HG02678 (cell line): ENCODE measurements at regions not wholly inside any gene's neighbourhood (a gene's known extent, or its start where the extent isn't known, plus 50 kb on each side); places are given as distances from the start of the nearest gene placed in this dataset.
"Not testable (repeated sequence)": the region's sequence is repeated elsewhere in the genome, so short reads cannot be mapped to it uniquely, and the experiment has no call there.

ENCODE experiments used
- ATAC-seq: cut with Tn5 transposase; IDR thresholded peaks from one replicate; pipeline ENCODE4 v1.9.1; 2021; ENCODE audit warnings: mild to moderate bottlenecking, moderate library complexity; ENCODE audit not compliant: unreplicated experiment

DNA sequence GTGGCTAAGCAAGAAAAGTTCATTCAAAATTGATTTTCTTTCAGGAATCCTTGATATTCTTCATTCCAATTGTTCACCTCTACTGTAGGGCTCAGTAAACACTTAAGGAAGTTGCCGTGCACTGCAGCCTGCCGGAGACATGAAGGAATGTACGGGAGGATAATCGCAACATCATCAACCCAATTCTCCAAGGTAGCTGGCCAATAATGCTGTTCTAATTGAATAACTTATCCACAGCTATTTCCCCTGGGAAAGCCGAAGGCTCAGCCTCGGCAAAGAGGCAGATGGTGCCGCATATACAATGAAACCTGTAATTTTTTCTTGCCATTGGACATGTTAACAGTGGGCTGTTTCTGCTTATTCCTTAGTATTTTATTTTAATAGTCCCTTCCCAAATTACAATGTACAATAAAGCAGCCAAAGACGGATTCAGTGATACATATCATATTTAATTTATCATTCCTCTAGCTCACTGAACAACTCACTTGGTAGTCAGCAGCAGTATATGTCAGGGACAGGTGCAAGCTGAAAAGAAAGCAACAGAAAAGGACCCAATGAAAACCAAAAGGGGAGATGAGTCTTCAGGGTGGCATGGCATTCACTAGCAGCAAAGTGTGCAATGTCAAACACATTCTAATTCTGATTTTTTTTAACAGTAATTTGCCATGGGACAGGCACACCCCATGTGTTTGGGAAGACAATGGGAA, 420.5 kb upstream of the KLF12 start:
- no peak for ATAC-seq

- ATAC-seq: no peak
Observed at GRCh38 chr13:74550039-74550438, 415.8 kb upstream of the KLF12 start.

DNA sequence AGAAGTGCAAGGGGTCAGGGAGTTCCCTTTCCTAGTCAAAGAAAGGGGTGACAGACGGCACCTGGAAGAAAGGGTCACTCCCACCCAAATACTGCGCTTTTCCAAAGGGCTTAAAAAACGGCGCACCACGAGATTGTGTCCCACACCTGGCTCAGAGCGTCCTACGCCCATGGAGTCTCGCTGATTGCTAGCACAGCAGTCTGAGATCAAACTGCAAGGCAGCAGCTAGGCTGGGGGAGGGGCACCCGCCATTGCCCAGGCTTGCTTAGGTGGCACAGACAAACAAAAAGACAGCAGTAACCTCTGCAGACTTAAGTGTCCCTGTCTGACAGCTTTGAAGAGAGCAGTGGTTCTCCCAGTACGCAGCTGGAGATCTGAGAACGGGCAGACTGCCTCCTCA, 402.4 kb upstream of the KLF12 start:
- not testable (repeated sequence) for ATAC-seq

DNA sequence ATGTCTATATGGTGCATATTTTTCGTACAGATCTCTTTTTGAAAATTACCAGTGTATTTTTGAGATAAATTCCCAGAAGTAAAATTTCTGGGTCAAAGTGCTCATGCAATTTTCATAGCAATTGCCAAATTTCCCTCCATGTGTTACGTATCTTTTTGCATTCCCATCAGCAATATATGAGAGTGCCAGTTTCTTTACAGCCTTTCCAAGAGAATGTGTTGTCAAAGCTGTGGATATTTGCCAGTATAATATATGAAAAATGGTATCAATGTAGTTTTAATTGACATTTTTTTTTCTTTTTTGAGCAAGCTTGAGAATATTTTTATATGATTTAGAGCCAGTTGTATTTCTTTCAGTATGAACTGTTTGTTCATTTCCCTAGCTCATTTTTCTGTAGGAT, 399.0 kb upstream of the KLF12 start:
- no peak for ATAC-seq

- no peak for ATAC-seq
Observed at GRCh38 chr13:74530011-74530410, 395.8 kb upstream of the KLF12 start.

GRCh38 chr13:74528734-74529513, 394.7 kb upstream of the KLF12 start:
- ATAC-seq: no peak

GRCh38 chr13:74523057-74523456, 388.9 kb upstream of the KLF12 start:
- no peak for ATAC-seq

DNA sequence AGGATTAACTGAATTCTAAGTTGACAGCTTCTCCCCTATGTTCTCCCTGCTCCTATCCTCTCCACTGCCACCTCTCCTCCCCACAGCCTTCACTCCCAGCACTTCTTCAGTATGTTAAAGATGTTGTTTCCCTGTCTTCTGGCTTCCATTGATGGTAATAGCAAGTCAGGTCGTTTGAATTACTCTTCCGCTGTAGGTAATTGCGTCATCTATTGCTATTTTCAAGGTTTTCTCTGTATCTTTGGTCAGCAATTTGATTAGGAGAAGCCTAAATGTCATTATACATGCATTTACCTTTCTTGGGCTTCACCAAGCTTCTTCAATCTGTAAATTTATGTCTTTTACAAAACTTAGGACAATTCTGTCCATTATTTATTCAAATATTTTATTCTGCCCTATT, 377.3 kb upstream of the KLF12 start:
- no peak for ATAC-seq

DNA sequence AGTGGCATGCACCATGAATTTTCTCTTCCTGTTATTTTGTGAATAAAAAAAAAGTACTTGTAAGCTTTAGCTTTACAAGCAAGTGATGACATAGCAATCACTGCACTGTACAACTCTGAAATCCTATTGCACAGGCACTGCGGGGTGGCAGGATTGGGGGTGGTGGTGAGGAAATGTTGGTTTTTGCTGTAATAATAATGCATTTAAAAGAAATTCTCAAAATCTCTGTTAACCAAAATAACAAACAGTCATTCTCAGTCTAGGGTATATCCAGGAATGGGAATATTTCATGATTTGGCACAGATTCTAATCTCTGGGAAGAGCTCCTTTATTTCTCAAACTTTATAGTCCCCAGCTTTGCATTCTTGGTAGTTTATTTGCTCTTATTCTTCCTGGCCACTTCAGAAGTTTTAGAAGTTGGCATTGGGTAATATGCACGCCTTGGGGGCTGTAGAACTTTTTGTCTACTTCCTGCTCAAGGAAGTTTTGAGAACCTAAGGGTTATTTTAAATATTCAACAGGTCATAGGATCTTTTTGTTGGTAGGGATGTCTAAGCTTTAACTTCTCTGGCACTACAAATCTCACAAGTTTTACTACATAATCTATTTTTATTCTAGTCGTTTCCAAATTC, 353.0 kb upstream of the KLF12 start:
- ATAC-seq: no peak

DNA sequence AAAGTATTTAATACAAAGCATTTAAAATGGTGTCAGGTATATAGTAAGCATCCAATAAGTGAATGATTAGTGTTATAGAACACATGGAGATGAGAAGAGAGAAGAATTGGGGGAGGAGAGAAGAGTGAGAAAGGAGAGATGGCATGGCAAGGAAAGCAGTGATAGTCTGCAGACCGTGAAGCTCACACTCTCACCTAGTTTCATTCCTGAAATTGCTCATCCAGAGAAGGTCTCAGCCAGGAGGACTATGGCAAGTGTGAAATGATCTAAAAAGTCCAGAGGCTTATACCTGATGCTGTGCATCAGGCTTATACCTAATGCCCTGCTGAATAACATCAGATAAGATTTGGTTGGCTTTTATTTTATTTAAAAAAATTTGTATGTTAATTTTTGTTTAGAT, 351.6 kb upstream of the KLF12 start:
- ATAC-seq: no peak

- no peak for ATAC-seq
Observed at GRCh38 chr13:74479124-74479523, 344.9 kb upstream of the KLF12 start.

DNA sequence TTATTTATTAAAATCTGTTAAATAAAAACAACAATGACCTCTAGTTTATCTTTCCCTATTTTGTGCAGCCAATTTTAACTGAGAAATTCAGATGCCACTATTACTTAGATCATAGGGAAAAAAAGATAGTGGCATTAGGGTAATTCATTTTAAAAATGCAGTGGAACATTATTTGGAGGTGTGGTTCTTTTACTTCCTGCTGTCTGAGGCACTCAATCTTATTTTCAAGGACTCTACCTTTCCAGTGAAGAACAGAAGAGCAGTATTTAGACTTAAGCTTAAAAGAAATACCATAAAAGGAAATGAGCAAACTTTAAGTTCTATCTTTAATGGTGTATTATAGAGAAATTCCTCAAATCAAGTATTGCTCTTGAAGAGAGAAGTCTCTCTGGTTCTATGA, 342.6 kb upstream of the KLF12 start:
- no peak for ATAC-seq

- no peak for ATAC-seq
Observed at GRCh38 chr13:74476365-74476764, 342.2 kb upstream of the KLF12 start.

- no peak for ATAC-seq
Observed at GRCh38 chr13:74466864-74467263, 332.7 kb upstream of the KLF12 start.

- ATAC-seq: no peak
Observed at GRCh38 chr13:74466020-74466419, 331.8 kb upstream of the KLF12 start.

DNA sequence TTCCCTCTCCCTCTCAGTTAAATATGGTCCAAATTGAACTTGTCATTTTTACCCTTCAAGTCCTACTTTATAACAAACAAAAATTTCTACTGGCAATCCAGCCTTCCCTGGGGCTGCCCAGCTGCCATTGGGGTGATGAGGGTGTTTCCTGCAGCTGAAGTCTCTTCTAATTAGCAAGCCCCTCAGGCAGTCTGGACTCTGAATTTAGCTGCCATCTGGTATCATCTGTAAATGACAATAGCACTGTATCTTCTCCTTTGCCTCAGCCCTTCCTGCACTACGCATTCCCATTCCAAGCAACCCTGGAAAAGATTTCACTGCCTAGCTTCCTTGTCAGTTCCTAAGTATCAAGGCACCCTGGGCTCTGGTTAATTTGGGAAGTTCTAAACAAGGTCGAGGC, 331.1 kb upstream of the KLF12 start:
- ATAC-seq: no peak

DNA sequence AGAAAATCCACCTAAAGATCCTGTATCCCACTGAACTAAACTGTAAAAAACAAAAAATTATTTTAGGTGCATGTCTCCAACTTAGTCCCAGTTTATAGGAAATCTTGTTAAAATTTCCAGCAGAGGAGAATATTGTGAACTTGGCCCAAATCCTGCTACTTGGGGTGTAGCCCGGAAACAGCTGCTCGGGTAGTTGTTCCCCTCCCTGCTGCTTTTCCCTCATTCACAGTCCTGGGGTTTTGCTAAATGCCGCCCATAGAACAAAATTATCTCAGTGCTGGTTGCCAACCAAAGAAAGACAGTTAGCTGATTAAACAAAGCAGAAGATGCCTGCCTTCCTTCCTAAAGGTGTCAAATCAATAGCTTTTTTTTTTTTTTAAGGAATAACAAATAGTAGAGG, 330.5 kb upstream of the KLF12 start:
- ATAC-seq: no peak

DNA sequence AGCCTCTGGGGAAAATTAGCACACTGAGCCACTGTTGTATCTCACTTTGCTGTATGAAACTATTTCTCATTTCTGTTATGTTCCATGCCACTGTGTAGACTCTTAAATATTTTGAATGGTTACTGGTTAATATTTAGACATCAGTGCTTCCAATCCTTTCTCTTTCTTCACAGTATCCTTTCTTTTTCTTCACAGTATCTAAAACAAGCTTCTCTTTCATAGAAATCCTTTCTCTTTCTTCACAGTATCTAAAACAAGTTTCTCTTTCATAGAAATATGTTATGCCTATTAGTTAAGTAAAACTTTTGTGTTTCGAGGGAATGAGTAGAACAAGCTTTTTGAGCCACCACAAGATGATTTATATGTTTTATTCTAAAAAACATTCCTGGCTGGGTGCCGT, 326.8 kb upstream of the KLF12 start:
- no peak for ATAC-seq

DNA sequence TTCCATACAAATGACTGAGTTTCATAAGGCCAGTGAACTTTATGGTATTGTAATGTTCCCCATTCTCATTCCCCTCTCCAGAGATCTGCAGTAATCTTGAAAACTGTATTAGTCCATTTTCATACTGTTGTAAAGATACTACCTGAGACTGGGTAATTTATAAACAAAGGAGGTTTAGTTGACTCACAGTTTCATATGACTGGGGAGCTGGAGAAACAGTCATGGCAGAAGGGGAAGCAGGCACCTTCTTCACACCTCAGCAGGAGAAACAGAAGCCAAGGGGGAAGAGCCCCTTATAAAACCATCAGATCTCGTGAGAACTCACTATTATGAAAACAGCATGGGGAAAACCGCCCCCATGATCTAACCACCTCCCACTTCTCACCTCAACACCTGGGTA, 318.7 kb upstream of the KLF12 start:
- no peak for ATAC-seq

GRCh38 chr13:74452176-74452575, 318.0 kb upstream of the KLF12 start:
- no peak for ATAC-seq

DNA sequence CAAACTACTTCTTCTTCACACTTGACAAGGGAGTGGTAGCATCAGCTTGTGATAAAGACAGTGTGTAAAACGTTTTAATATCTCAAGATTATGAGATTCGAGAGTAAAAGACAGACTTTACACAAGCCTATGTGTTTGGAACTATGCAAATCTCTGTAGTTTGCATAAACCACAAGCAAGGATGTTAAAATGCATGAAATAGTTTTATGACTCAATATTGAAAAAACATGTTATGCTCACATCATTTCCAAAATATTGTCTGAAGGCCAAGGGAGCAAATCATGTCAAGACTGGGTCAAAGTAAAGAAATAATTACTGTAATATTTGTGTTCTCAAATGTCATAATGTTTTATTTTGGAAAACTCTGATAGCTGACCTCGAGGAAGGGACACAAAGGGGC, 316.8 kb upstream of the KLF12 start:
- ATAC-seq: no peak

GRCh38 chr13:74450525-74450845, 316.3 kb upstream of the KLF12 start:
- no peak for ATAC-seq
